Gastroesophageal sphincter (tissue), 3 donors: ENCODE measurements at regions not wholly inside any gene's neighbourhood (a gene's known extent, or its start where the extent isn't known, plus 50 kb on each side); places are given as distances from the start of the nearest gene placed in this dataset.

Experiments
- CTCF ChIP-seq, 4 experiments: fragments of 200-600 bp in 2 of 4; fragments of 450-650 bp in 2 of 4; sonication (generic) in 1 of 4; IDR thresholded peaks; one replicate each; pipeline ENCODE4 v1.5.1; 2017 to 2019; ENCODE audit warnings: antibody characterized with exemption in 4 of 4, mild to moderate bottlenecking in 2 of 4, moderate library complexity in 2 of 4
- EP300 ChIP-seq: sonication (generic); formaldehyde crosslinking; IDR thresholded peaks from one replicate; pipeline ENCODE4 v1.6.1; 2017; ENCODE audit warnings: antibody characterized with exemption, mild to moderate bottlenecking
- POLR2A ChIP-seq, 2 donors: fragments of 450-650 bp; IDR thresholded peaks; one replicate each; pipeline ENCODE4 v1.6.1; 2017; ENCODE audit warnings: antibody characterized with exemption in 2 of 2, mild to moderate bottlenecking in 2 of 2, moderate library complexity in 1 of 2
- POLR2AphosphoS5 ChIP-seq: sonication (generic); formaldehyde crosslinking; IDR thresholded peaks from one replicate; pipeline ENCODE4 v1.6.1; 2017; ENCODE audit warnings: antibody characterized with exemption

- TF ChIP-seq POLR2A (IDR thresholded peaks at IDR 0.05) (no peak), EP300 (no peak), CTCF (IDR thresholded peaks at IDR 0.05) (no peak), POLR2AphosphoS5 (no peak)
These were observed 235.7 kb upstream of the HAND2 start for GRCh38 chr4:173765751-173766150.
